ENCODE measurements at regions not wholly inside any gene's neighbourhood (a gene's known extent, or its start where the extent isn't known, plus 50 kb on each side); places are given as distances from the start of the nearest gene placed in this dataset.

GRCh38 chr5:68161156-68161555, 54.4 kb upstream of the PIK3R1 start:
- no peak for DNase-seq (ENCODE audit: low spot score)

GRCh38 chr5:68159224-68159951, 56.2 kb upstream of the PIK3R1 start:
- no peak for DNase-seq (ENCODE audit: low spot score)

- DNase-seq (ENCODE audit: low spot score) = no peak
Observed at GRCh38 chr5:68155940-68156339, 59.6 kb upstream of the PIK3R1 start.

- DNase-seq (ENCODE audit: low spot score) = no peak
Observed at GRCh38 chr5:68154119-68154857, 61.3 kb upstream of the PIK3R1 start.

- DNase-seq (ENCODE audit: low spot score) = no peak
Observed at GRCh38 chr5:68151812-68152211, 63.7 kb upstream of the PIK3R1 start.

GRCh38 chr5:68149189-68149588, 66.4 kb upstream of the PIK3R1 start:
- DNase-seq (ENCODE audit: low spot score) = no peak

- no peak for DNase-seq (ENCODE audit: low spot score)
Observed at GRCh38 chr5:68148096-68148495, 67.5 kb upstream of the PIK3R1 start.

- DNase-seq (ENCODE audit: low spot score) = no peak
Observed at GRCh38 chr5:68147659-68148058, 67.9 kb upstream of the PIK3R1 start.

GRCh38 chr5:68141494-68141893, 74.1 kb upstream of the PIK3R1 start:
- DNase-seq (ENCODE audit: low spot score) = no peak

GRCh38 chr5:68140763-68141162, 74.8 kb upstream of the PIK3R1 start:
- DNase-seq (ENCODE audit: low spot score) = no peak

GRCh38 chr5:68139611-68140441, 75.7 kb upstream of the PIK3R1 start:
- no peak for DNase-seq (ENCODE audit: low spot score)

GRCh38 chr5:68137511-68138140, 77.9 kb upstream of the PIK3R1 start:
- DNase-seq (ENCODE audit: low spot score) = no peak

GRCh38 chr5:68134669-68135313, 80.8 kb upstream of the PIK3R1 start:
- no peak for DNase-seq (ENCODE audit: low spot score)

GRCh38 chr5:68134033-68134668, 81.4 kb upstream of the PIK3R1 start:
- no peak for DNase-seq (ENCODE audit: low spot score)

- no peak for DNase-seq (ENCODE audit: low spot score)
Observed at GRCh38 chr5:68130253-68130652, 85.3 kb upstream of the PIK3R1 start.

- DNase-seq (ENCODE audit: low spot score) = no peak
Observed at GRCh38 chr5:68129364-68129763, 86.2 kb upstream of the PIK3R1 start.

GRCh38 chr5:68126886-68127285, 88.7 kb upstream of the PIK3R1 start:
- DNase-seq (ENCODE audit: low spot score) = no peak

- DNase-seq (ENCODE audit: low spot score) = no peak
Observed at GRCh38 chr5:68122439-68123328, 92.9 kb upstream of the PIK3R1 start.

- no peak for DNase-seq (ENCODE audit: low spot score)
Observed at GRCh38 chr5:68116868-68117411, 98.6 kb upstream of the PIK3R1 start.
